GM12872 (cell line): ENCODE measurements at regions not wholly inside any gene's neighbourhood (a gene's known extent, or its start where the extent isn't known, plus 50 kb on each side); places are given as distances from the start of the nearest gene placed in this dataset.

Experiments used
- TF ChIP-seq, protein P1 (sequence below): IDR thresholded peaks from 3 replicates; pipeline ENCODE4 v1.5.1; 2011; ENCODE audit warnings: low read depth, mild to moderate bottlenecking, low read length, moderate library complexity; ENCODE audit not compliant: insufficient read depth

DNA sequence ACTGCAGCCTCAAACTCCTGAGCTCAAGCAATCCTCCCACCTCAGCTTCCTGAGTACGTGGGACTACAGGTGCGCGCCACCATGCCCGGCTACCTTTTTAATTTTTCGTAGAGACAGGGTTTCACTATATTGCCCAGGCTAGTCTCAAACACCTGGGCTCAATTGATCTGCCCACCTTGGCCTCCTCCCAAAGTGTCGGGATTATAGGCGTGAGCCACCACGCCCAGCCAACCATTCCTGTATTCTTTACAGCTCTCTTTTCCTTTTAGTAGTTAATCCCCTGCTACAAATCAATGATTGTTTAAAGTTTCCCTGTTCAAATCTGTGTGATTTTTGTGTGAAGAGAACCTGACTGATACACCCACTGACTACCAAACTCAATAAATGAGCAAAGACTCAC, 75.4 kb upstream of the SVIL start:
- TF ChIP-seq, protein P1, sequence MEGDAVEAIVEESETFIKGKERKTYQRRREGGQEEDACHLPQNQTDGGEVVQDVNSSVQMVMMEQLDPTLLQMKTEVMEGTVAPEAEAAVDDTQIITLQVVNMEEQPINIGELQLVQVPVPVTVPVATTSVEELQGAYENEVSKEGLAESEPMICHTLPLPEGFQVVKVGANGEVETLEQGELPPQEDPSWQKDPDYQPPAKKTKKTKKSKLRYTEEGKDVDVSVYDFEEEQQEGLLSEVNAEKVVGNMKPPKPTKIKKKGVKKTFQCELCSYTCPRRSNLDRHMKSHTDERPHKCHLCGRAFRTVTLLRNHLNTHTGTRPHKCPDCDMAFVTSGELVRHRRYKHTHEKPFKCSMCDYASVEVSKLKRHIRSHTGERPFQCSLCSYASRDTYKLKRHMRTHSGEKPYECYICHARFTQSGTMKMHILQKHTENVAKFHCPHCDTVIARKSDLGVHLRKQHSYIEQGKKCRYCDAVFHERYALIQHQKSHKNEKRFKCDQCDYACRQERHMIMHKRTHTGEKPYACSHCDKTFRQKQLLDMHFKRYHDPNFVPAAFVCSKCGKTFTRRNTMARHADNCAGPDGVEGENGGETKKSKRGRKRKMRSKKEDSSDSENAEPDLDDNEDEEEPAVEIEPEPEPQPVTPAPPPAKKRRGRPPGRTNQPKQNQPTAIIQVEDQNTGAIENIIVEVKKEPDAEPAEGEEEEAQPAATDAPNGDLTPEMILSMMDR = no peak

GRCh38 chr10:29709484-29710002, 74.8 kb upstream of the SVIL start:
- TF ChIP-seq, protein P1 = no peak

DNA sequence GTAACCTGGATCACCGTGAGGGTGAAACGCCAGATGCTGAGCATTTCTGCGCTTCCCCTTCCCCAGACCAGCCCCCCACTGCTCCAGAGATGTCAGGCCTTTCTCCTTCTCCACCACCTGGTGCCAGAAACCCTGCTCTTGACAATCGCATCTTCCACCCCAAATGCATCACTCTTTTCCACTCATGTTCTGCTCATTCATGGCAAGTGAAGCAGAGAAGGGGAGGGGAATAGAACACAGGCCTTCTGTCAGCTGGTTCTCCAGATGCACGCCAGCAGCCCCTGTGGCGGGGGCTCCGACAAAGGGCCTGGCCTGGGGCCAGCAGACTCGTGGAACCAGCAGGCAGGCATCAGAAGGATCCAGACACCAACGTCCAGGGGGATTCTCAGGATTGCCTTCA, 68.5 kb upstream of the SVIL start:
- TF ChIP-seq, protein P1 = no peak

- TF ChIP-seq, protein P1 = no peak
Measured at GRCh38 chr10:29702273-29703164, 67.7 kb upstream of the SVIL start.

GRCh38 chr10:29701306-29701705, 66.5 kb upstream of the SVIL start:
- TF ChIP-seq, protein P1 = no peak

DNA sequence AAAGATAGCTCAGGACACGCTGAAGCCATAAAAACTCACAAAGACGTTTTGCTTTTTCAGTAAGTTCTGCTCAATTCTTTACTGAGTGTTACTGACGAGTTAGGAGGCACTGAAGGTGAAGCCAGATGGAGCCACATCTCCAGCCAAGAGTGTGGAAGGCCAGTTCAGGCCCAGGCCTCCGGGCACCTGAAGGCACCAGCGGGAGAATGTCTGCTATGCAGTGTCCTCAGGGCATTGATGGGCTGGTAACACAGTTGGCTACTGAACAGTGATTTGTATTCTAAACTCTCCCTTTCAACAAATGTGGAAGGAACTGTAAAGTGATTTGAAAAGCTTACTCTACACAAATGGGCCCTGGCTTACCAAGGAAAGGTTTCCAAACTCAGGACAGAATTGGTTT, 64.8 kb upstream of the SVIL start:
- TF ChIP-seq, protein P1 = no peak

GRCh38 chr10:29698773-29699490, 64.2 kb upstream of the SVIL start:
- TF ChIP-seq, protein P1 = no peak
